ENCODE measurements at regions not wholly inside any gene's neighbourhood (a gene's known extent, or its start where the extent isn't known, plus 50 kb on each side); places are given as distances from the start of the nearest gene placed in this dataset.

DNA sequence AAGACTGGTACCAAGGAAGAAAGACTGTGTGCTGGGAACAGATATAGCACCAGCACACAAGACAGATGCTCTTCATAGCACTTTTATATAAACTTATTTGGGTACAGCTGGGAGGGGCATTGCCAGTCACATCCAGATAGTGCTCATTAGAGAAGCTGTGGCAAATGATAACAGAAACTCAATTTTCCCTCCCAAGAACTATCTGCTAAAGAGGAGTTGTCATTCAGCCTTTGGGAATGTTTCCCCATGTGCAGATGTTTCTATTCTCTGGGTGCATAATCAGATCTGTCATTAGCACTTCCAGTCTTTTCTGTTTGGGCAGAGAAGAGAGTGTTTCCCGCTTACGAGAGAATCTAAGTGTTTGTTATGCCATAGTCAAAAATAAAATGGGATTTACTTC, 714.9 kb upstream of the MDGA2 start:
- no peak overlapping the region for H3K27ac ChIP-seq
- H3K27me3 ChIP-seq = no peaks in the 10 kb centered on the region
- intact Hi-C loops (cut with DNase I; ENCODE audit: low total_unique reads) (no loop called here), in situ Hi-C loops (cut with MboI; ENCODE audit: low pct_ligation_motif_present in 1 of 4, low pct_unique_long_range_greater_than_20kb in 1 of 4, low sequenced_read_pairs in 3 of 4) (no loop called here)
- H3K4me3 ChIP-seq = no peak overlapping the region
- no peaks in the 10 kb centered on the region for H3K36me3 ChIP-seq
- no peaks in the 10 kb centered on the region for H3K9me3 ChIP-seq
- H3K4me1 ChIP-seq = no peaks in the 10 kb centered on the region
- 27 to 75% methylated on average over 2 of the region's 2 CpGs for WGBS, 2 donors (ENCODE audit: low coverage in 1 of 2)
- no peak for TF ChIP-seq POLR2AphosphoS5 (IDR thresholded peaks at IDR 0.05)
- TF ChIP-seq, protein P1, sequence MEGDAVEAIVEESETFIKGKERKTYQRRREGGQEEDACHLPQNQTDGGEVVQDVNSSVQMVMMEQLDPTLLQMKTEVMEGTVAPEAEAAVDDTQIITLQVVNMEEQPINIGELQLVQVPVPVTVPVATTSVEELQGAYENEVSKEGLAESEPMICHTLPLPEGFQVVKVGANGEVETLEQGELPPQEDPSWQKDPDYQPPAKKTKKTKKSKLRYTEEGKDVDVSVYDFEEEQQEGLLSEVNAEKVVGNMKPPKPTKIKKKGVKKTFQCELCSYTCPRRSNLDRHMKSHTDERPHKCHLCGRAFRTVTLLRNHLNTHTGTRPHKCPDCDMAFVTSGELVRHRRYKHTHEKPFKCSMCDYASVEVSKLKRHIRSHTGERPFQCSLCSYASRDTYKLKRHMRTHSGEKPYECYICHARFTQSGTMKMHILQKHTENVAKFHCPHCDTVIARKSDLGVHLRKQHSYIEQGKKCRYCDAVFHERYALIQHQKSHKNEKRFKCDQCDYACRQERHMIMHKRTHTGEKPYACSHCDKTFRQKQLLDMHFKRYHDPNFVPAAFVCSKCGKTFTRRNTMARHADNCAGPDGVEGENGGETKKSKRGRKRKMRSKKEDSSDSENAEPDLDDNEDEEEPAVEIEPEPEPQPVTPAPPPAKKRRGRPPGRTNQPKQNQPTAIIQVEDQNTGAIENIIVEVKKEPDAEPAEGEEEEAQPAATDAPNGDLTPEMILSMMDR (IDR thresholded peaks at IDR 0.05) = no peak
- no peak for TF ChIP-seq EP300 (IDR thresholded peaks at IDR 0.05; ENCODE audit: low read depth)
- no peak for TF ChIP-seq POLR2A (IDR thresholded peaks at IDR 0.05)
- DNase-seq = no peak

- Histone ChIP-seq H3K27ac (no peak overlapping the region), H3K4me3 (no peak overlapping the region), H3K9me3 (no peaks in the 10 kb centered on the region), H3K27me3 (no peaks in the 10 kb centered on the region), H3K36me3 (no peaks in the 10 kb centered on the region), H3K4me1 (no peaks in the 10 kb centered on the region)
- WGBS, 2 donors (ENCODE audit: low coverage in 1 of 2) = 63 to 70% methylated on average over 1 of the region's 1 CpG
- TF ChIP-seq, protein P1 (IDR thresholded peaks at IDR 0.05) = no peak
- TF ChIP-seq EP300 (IDR thresholded peaks at IDR 0.05; ENCODE audit: low read depth) = no peak
- no peak for TF ChIP-seq POLR2AphosphoS5 (IDR thresholded peaks at IDR 0.05)
- TF ChIP-seq POLR2A (IDR thresholded peaks at IDR 0.05) = no peak
- intact Hi-C loops (cut with DNase I; ENCODE audit: low total_unique reads) = no loop called here
- in situ Hi-C loops (cut with MboI; ENCODE audit: low pct_ligation_motif_present in 1 of 4, low pct_unique_long_range_greater_than_20kb in 1 of 4, low sequenced_read_pairs in 3 of 4) = no loop called here
- DNase-seq = no peak
These were observed 709.4 kb upstream of the MDGA2 start for GRCh38 chr14:48384821-48385220.

GRCh38 chr14:48382961-48383360, 707.6 kb upstream of the MDGA2 start:
- WGBS, 2 donors (ENCODE audit: low coverage in 1 of 2) = 90 to 100% methylated on average over 1 to 13 of the region's 13 CpGs
- TF ChIP-seq, protein P1 (IDR thresholded peaks at IDR 0.05) = no peak
- TF ChIP-seq EP300 (IDR thresholded peaks at IDR 0.05; ENCODE audit: low read depth) = no peak
- no peak for TF ChIP-seq POLR2AphosphoS5 (IDR thresholded peaks at IDR 0.05)
- no peak for TF ChIP-seq POLR2A (IDR thresholded peaks at IDR 0.05)
- in situ Hi-C loops (cut with MboI; ENCODE audit: low pct_ligation_motif_present in 1 of 4, low pct_unique_long_range_greater_than_20kb in 1 of 4, low sequenced_read_pairs in 3 of 4) = no loop called here

GRCh38 chr14:48378541-48378940, 703.1 kb upstream of the MDGA2 start:
- TF ChIP-seq, protein P1 (IDR thresholded peaks at IDR 0.05) = no peak
- TF ChIP-seq EP300 (IDR thresholded peaks at IDR 0.05; ENCODE audit: low read depth) (no peak), POLR2A (IDR thresholded peaks at IDR 0.05) (no peak), POLR2AphosphoS5 (IDR thresholded peaks at IDR 0.05) (no peak)
- intact Hi-C loops (cut with DNase I; ENCODE audit: low total_unique reads) (no loop called here), in situ Hi-C loops (cut with MboI; ENCODE audit: low pct_ligation_motif_present in 1 of 4, low pct_unique_long_range_greater_than_20kb in 1 of 4, low sequenced_read_pairs in 3 of 4) (no loop called here)
- Histone ChIP-seq H3K9me3 (no peaks in the 10 kb centered on the region), H3K36me3 (no peaks in the 10 kb centered on the region), H3K27me3 (no peaks in the 10 kb centered on the region), H3K4me3 (no peak overlapping the region), H3K27ac (no peak overlapping the region), H3K4me1 (no peaks in the 10 kb centered on the region)
- WGBS, 2 donors (ENCODE audit: low coverage in 1 of 2) = 77 to 85% methylated on average over 1 of the region's 1 CpG
- DNase-seq = no peak

More at GRCh38 chr14:48382961-48383360, 707.6 kb upstream of the MDGA2 start:
- intact Hi-C loops (cut with DNase I; ENCODE audit: low total_unique reads) = no loop called here
- H3K27me3 ChIP-seq = no peaks in the 10 kb centered on the region
- H3K9me3 ChIP-seq = no peaks in the 10 kb centered on the region
- no peaks in the 10 kb centered on the region for H3K36me3 ChIP-seq
- no peak overlapping the region for H3K4me3 ChIP-seq
- no peaks in the 10 kb centered on the region for H3K4me1 ChIP-seq
- no peak overlapping the region for H3K27ac ChIP-seq
- DNase-seq = no peak
